HG02973 (cell line): ENCODE measurements at regions not wholly inside any gene's neighbourhood (a gene's known extent, or its start where the extent isn't known, plus 50 kb on each side); places are given as distances from the start of the nearest gene placed in this dataset.
"Not testable (repeated sequence)": the region's sequence is repeated elsewhere in the genome, so short reads cannot be mapped to it uniquely, and the experiment has no call there.

ENCODE experiments used
- ATAC-seq: cut with Tn5 transposase; IDR thresholded peaks from one replicate; pipeline ENCODE4 v1.9.1; 2021; ENCODE audit warnings: moderate library complexity; ENCODE audit not compliant: unreplicated experiment

GRCh38 chr5:166909926-166910325 lies 1381.5 kb upstream of the WWC1 start:
- ATAC-seq: no peak

GRCh38 chr5:166910995-166911394 lies 1380.5 kb upstream of the WWC1 start:
- ATAC-seq: no peak

GRCh38 chr5:166916021-166916420 lies 1375.4 kb upstream of the WWC1 start:
- ATAC-seq: no peak

- ATAC-seq: no peak
Observed at GRCh38 chr5:166926138-166926537, 1365.3 kb upstream of the WWC1 start.

- not testable (repeated sequence) for ATAC-seq
Observed at GRCh38 chr5:166926806-166927475, 1364.5 kb upstream of the WWC1 start.

- no peak for ATAC-seq
Observed at GRCh38 chr5:166936351-166936750, 1355.1 kb upstream of the WWC1 start.

- ATAC-seq: no peak
Observed at GRCh38 chr5:166938071-166938470, 1353.4 kb upstream of the WWC1 start.

- ATAC-seq: no peak
Observed at GRCh38 chr5:166942948-166943347, 1348.5 kb upstream of the WWC1 start.

GRCh38 chr5:166947045-166947444 lies 1344.4 kb upstream of the WWC1 start:
- no peak for ATAC-seq

- no peak for ATAC-seq
Observed at GRCh38 chr5:166948679-166949078, 1342.8 kb upstream of the WWC1 start.

GRCh38 chr5:166952048-166952447 lies 1339.4 kb upstream of the WWC1 start:
- ATAC-seq: no peak

- no peak for ATAC-seq
Observed at GRCh38 chr5:166957782-166958181, 1333.7 kb upstream of the WWC1 start.

GRCh38 chr5:166959766-166960165 lies 1331.7 kb upstream of the WWC1 start:
- ATAC-seq: no peak

- ATAC-seq: no peak
Observed at GRCh38 chr5:166961028-166961427, 1330.4 kb upstream of the WWC1 start.

- ATAC-seq: no peak
Observed at GRCh38 chr5:166961913-166962312, 1329.5 kb upstream of the WWC1 start.

- no peak for ATAC-seq
Observed at GRCh38 chr5:166962461-166962860, 1329.0 kb upstream of the WWC1 start.

GRCh38 chr5:166963596-166963995 lies 1327.8 kb upstream of the WWC1 start:
- ATAC-seq: no peak

GRCh38 chr5:166977911-166978422 lies 1313.5 kb upstream of the WWC1 start:
- ATAC-seq: no peak

GRCh38 chr5:166979307-166979895 lies 1312.0 kb upstream of the WWC1 start:
- ATAC-seq: no peak

GRCh38 chr5:166980666-166981065 lies 1310.8 kb upstream of the WWC1 start:
- no peak for ATAC-seq

- no peak for ATAC-seq
Observed at GRCh38 chr5:166982226-166982625, 1309.2 kb upstream of the WWC1 start.

GRCh38 chr5:166991601-166992000 lies 1299.8 kb upstream of the WWC1 start:
- no peak for ATAC-seq

- ATAC-seq: no peak
Observed at GRCh38 chr5:166992108-166992507, 1299.3 kb upstream of the WWC1 start.
